ENCODE measurements at regions not wholly inside any gene's neighbourhood (a gene's known extent, or its start where the extent isn't known, plus 50 kb on each side); places are given as distances from the start of the nearest gene placed in this dataset.

DNA sequence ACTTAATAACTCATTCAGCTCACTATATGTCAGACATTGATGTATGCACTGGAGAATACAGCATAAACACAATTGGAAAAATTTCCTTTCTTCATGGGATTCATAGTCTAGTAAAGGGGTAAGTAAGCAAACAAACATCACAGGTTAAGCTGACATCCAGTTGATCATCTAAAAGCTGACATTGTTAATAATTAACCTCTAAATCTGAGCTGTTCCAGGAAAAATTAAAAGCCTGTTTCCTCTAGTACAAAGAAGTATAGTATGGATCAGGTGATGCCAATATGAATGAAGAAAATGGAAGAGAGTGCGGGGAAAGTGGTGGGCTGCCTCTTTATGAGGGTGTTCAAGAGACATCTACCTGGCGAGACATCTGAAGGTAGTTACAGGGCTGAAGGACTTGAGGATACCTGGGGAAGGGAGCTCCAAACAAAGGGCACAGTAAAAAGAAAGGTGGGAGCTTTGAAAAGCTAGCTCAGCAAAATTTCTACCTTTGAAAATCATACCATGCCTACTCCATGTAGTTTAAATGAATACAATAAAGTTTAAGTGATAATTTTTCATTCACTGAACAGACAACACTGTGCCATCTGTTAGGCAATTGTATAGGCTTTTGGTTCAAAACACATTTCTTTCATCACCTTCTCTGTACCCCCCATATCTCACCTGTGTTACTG lies 619.3 kb downstream of the TRIB2 start:
- H4K20me1 ChIP-seq (ENCODE audit: insufficient read depth, low read length): no peaks in the 10 kb centered on the region
- no peak overlapping the region for H3K4me2 ChIP-seq (ENCODE audit: insufficient read depth, low read length)
- H3K4me1 ChIP-seq (ENCODE audit: insufficient read depth, low read length): no peaks in the 10 kb centered on the region
- DNase-seq (no peak), ATAC-seq (ENCODE audit: insufficient read depth, low read depth) (no peak)
- H3K27ac ChIP-seq (ENCODE audit: low read length): no peak overlapping the region
- H3K4me3 ChIP-seq (ENCODE audit: low read depth in 1 of 2, low read length in 2 of 2): no peak overlapping the region
- H3K9me3 ChIP-seq (ENCODE audit: insufficient read depth, low read length, severe bottlenecking): no peaks in the 10 kb centered on the region
- H2AFZ ChIP-seq (ENCODE audit: low read depth, low read length): no peak overlapping the region
- no peaks in the 10 kb centered on the region for H3K36me3 ChIP-seq (ENCODE audit: insufficient read depth, low read length)
- H3K79me2 ChIP-seq (ENCODE audit: insufficient read depth, low read length): no peaks in the 10 kb centered on the region
- TF ChIP-seq, protein P1, sequence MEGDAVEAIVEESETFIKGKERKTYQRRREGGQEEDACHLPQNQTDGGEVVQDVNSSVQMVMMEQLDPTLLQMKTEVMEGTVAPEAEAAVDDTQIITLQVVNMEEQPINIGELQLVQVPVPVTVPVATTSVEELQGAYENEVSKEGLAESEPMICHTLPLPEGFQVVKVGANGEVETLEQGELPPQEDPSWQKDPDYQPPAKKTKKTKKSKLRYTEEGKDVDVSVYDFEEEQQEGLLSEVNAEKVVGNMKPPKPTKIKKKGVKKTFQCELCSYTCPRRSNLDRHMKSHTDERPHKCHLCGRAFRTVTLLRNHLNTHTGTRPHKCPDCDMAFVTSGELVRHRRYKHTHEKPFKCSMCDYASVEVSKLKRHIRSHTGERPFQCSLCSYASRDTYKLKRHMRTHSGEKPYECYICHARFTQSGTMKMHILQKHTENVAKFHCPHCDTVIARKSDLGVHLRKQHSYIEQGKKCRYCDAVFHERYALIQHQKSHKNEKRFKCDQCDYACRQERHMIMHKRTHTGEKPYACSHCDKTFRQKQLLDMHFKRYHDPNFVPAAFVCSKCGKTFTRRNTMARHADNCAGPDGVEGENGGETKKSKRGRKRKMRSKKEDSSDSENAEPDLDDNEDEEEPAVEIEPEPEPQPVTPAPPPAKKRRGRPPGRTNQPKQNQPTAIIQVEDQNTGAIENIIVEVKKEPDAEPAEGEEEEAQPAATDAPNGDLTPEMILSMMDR (IDR thresholded peaks at IDR 0.05; ENCODE audit: borderline replicate concordance, extremely low read depth, low read length, poor library complexity, severe bottlenecking): no peak
- no peak for TF ChIP-seq EZH2 (IDR thresholded peaks at IDR 0.05; ENCODE audit: borderline replicate concordance, low read depth, low read length, severe bottlenecking)
- no peak overlapping the region for H3K9ac ChIP-seq (ENCODE audit: low read depth, low read length)
- no peaks in the 10 kb centered on the region for H3K27me3 ChIP-seq (ENCODE audit: insufficient read depth, low read length, poor library complexity)

DNA sequence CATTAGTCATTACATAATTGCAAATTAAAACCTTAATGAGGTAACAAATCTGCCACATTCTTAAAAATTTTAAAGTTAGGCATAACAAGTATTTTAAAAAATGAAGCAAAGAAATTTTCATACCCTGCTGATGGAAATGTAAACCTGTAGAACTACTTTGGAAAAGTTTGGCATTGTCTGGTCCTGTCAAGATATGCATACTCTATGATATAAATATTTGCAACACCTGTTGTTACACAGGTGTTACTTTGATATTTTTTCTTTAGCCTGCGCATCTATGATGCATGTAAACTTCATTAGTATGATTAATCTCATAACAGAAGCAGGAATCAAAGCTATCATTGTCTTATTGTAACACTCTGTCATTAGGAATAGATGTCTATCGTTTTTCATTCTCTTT lies 634.3 kb downstream of the TRIB2 start:
- no peak overlapping the region for H3K9ac ChIP-seq (ENCODE audit: low read depth, low read length)
- H3K36me3 ChIP-seq (ENCODE audit: insufficient read depth, low read length): no peaks in the 10 kb centered on the region
- no peak overlapping the region for H3K4me3 ChIP-seq (ENCODE audit: low read depth in 1 of 2, low read length in 2 of 2)
- no peaks in the 10 kb centered on the region for H3K9me3 ChIP-seq (ENCODE audit: insufficient read depth, low read length, severe bottlenecking)
- H2AFZ ChIP-seq (ENCODE audit: low read depth, low read length): no peak overlapping the region
- TF ChIP-seq, protein P1 (IDR thresholded peaks at IDR 0.05; ENCODE audit: borderline replicate concordance, extremely low read depth, low read length, poor library complexity, severe bottlenecking): no peak
- TF ChIP-seq EZH2 (IDR thresholded peaks at IDR 0.05; ENCODE audit: borderline replicate concordance, low read depth, low read length, severe bottlenecking): no peak
- H4K20me1 ChIP-seq (ENCODE audit: insufficient read depth, low read length): no peaks in the 10 kb centered on the region
- no peaks in the 10 kb centered on the region for H3K27me3 ChIP-seq (ENCODE audit: insufficient read depth, low read length, poor library complexity)
- H3K79me2 ChIP-seq (ENCODE audit: insufficient read depth, low read length): no peaks in the 10 kb centered on the region
- DNase-seq (no peak), ATAC-seq (ENCODE audit: insufficient read depth, low read depth) (no peak)
- no peak overlapping the region for H3K27ac ChIP-seq (ENCODE audit: low read length)
- no peak overlapping the region for H3K4me2 ChIP-seq (ENCODE audit: insufficient read depth, low read length)
- H3K4me1 ChIP-seq (ENCODE audit: insufficient read depth, low read length): no peaks in the 10 kb centered on the region

DNA sequence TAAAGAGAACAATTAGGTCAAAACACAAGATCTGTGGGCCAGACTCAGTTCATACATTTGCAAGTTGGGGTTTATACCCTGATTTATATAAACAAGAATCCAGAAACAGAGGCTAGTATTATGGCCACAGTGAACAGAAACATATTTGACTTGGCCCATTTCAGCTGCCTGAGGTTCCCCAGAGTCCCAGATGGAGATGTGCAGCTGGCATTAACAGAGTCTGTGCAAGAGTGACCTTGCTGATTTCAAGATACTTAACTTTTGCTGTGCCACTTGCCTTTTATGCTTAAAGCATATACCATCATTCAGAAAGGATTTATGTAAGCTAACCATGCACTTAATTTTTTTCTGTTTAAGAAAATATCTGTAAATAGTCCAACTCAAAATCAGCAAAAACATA lies 636.3 kb downstream of the TRIB2 start:
- no peak overlapping the region for H2AFZ ChIP-seq (ENCODE audit: low read depth, low read length)
- H3K9me3 ChIP-seq (ENCODE audit: insufficient read depth, low read length, severe bottlenecking): no peaks in the 10 kb centered on the region
- H4K20me1 ChIP-seq (ENCODE audit: insufficient read depth, low read length): no peaks in the 10 kb centered on the region
- no peaks in the 10 kb centered on the region for H3K27me3 ChIP-seq (ENCODE audit: insufficient read depth, low read length, poor library complexity)
- no peaks in the 10 kb centered on the region for H3K36me3 ChIP-seq (ENCODE audit: insufficient read depth, low read length)
- H3K4me2 ChIP-seq (ENCODE audit: insufficient read depth, low read length): no peak overlapping the region
- ATAC-seq (ENCODE audit: insufficient read depth, low read depth) (no peak), DNase-seq (no peak)
- no peak for TF ChIP-seq EZH2 (IDR thresholded peaks at IDR 0.05; ENCODE audit: borderline replicate concordance, low read depth, low read length, severe bottlenecking)
- TF ChIP-seq, protein P1 (IDR thresholded peaks at IDR 0.05; ENCODE audit: borderline replicate concordance, extremely low read depth, low read length, poor library complexity, severe bottlenecking): no peak
- H3K79me2 ChIP-seq (ENCODE audit: insufficient read depth, low read length): no peaks in the 10 kb centered on the region
- no peak overlapping the region for H3K27ac ChIP-seq (ENCODE audit: low read length)
- H3K4me1 ChIP-seq (ENCODE audit: insufficient read depth, low read length): no peaks in the 10 kb centered on the region
- no peak overlapping the region for H3K4me3 ChIP-seq (ENCODE audit: low read depth in 1 of 2, low read length in 2 of 2)
- no peak overlapping the region for H3K9ac ChIP-seq (ENCODE audit: low read depth, low read length)
